H1 (cell line): ENCODE measurements at regions not wholly inside any gene's neighbourhood (a gene's known extent, or its start where the extent isn't known, plus 50 kb on each side); places are given as distances from the start of the nearest gene placed in this dataset.

ENCODE experiments used
- CTCF ChIA-PET: fragments of 300-600 bp; sonication (Branson Sonifier 250); formaldehyde crosslinking; loops from one replicate; lab custom pipeline; 2021; ENCODE audit not compliant: partially characterized antibody; lab: Charles Lee
- POLR2A ChIA-PET: fragments of 300-600 bp; sonication (Branson Sonifier 250); formaldehyde crosslinking; loops from one replicate; lab custom pipeline; 2021; ENCODE audit warnings: inconsistent platforms; ENCODE audit not compliant: partially characterized antibody; lab: Charles Lee
- DNase-seq, 2 experiments: peaks; one replicate each; pipeline versions ENCODE4 v3.0.0 to v3.0.0-alpha.2; 2010 to 2022; ENCODE audit warnings: low spot score in 2 of 2, low read depth in 1 of 2, mixed read lengths in 1 of 2
- FAIRE-seq: peaks from 2 replicates; lab custom pipeline; 2011; peaks lifted over from hg19 to GRCh38; lab: Jason Lieb, UNC
- H2AFZ ChIP-seq: 2 replicates; pipeline ENCODE4 v1.8.1; 2012; ENCODE audit warnings: low read length, inconsistent platforms
- H2AK5ac ChIP-seq: 2 replicates; pipeline ENCODE4 v1.6.1; 2013; ENCODE audit warnings: low read depth, low read length
- H2BK120ac ChIP-seq: replicated peaks from 2 replicates; pipeline ENCODE3; 2013; ENCODE audit warnings: low read depth, low read length, inconsistent platforms
- H2BK12ac ChIP-seq: 2 replicates; pipeline ENCODE4 v1.6.1; 2013; ENCODE audit warnings: low read depth, low read length
- H2BK15ac ChIP-seq: 2 replicates; pipeline ENCODE4 v1.6.1; 2013; ENCODE audit warnings: low read length
- H2BK20ac ChIP-seq: 2 replicates; pipeline ENCODE4 v1.6.1; 2013; ENCODE audit warnings: low read length
- H2BK5ac ChIP-seq: 2 replicates; pipeline ENCODE4 v1.6.1; 2013; ENCODE audit warnings: low read depth, low read length
- H3K14ac ChIP-seq: 2 replicates; pipeline ENCODE4 v1.6.1; 2013; ENCODE audit warnings: inconsistent platforms; ENCODE audit not compliant: insufficient read length
- H3K18ac ChIP-seq: 2 replicates; pipeline ENCODE4 v1.6.1; 2013; ENCODE audit warnings: low read length; ENCODE audit errors: extremely low read depth
- H3K23ac ChIP-seq: 2 replicates; pipeline ENCODE4 v1.6.1; 2013; ENCODE audit warnings: inconsistent platforms; ENCODE audit not compliant: insufficient read length
- H3K23me2 ChIP-seq: 2 replicates; pipeline ENCODE4 v1.6.1; 2013; ENCODE audit warnings: low read depth, low read length
- H3K27ac ChIP-seq: 2 replicates; pipeline ENCODE4 v1.6.1; 2011; ENCODE audit warnings: low read depth, low read length, inconsistent platforms
- H3K27me3 ChIP-seq, 4 experiments: replicated peaks in 1 of 4; 1 replicate in 1 of 4; 2 replicates in 3 of 4; pipeline versions ENCODE4 v1.6.1 to v1.8.1; 2011 to 2013; ENCODE audit warnings: low read length in 3 of 4, mild to moderate bottlenecking in 3 of 4, inconsistent platforms in 2 of 4, mixed read lengths in 2 of 4, moderate library complexity in 1 of 4; ENCODE audit not compliant: control insufficient read depth in 3 of 4, insufficient read depth in 3 of 4; ENCODE audit errors: extremely low read depth in 1 of 4
- H3K36me3 ChIP-seq, 4 experiments: 2 replicates each; pipeline versions ENCODE4 v1.6.1 to v1.8.1; 2011 to 2013; ENCODE audit warnings: mild to moderate bottlenecking in 4 of 4, low read length in 3 of 4, moderate library complexity in 2 of 4, control low read depth in 1 of 4, inconsistent platforms in 1 of 4; ENCODE audit not compliant: insufficient read depth in 4 of 4, control insufficient read depth in 2 of 4
- H3K4ac ChIP-seq: replicated peaks from 2 replicates; pipeline ENCODE3; 2013; ENCODE audit warnings: low read length, low read depth, mixed read lengths, inconsistent platforms; ENCODE audit not compliant: insufficient read length
- H3K4me1 ChIP-seq, 4 experiments: replicated peaks in 1 of 4; 1 replicate in 1 of 4; 2 replicates in 3 of 4; pipeline versions ENCODE4 v1.6.1 to v1.8.1; 2011 to 2013; ENCODE audit warnings: low read length in 3 of 4, inconsistent platforms in 2 of 4, mixed read lengths in 1 of 4; ENCODE audit not compliant: insufficient read depth in 4 of 4, control insufficient read depth in 3 of 4
- H3K4me2 ChIP-seq, 2 experiments: 2 replicates each; pipeline versions ENCODE4 v1.6.1 to v1.8.1; 2011 to 2013; ENCODE audit warnings: low read depth in 2 of 2, low read length in 2 of 2, control low read depth in 1 of 2, inconsistent platforms in 1 of 2, mild to moderate bottlenecking in 1 of 2; ENCODE audit not compliant: insufficient read depth in 1 of 2
- H3K4me3 ChIP-seq, 4 experiments: fragments of 200-600, 300-600 bp in 1 of 4; sonication (generic), shearing (Covaris generic), sonication (Bioruptor Twin) in 1 of 4; 2 replicates each; pipeline versions ENCODE4 v1.5.1 to v1.8.1; 2011 to 2016; ENCODE audit warnings: low read length in 4 of 4, low read depth in 3 of 4, control low read depth in 2 of 4, inconsistent platforms in 2 of 4, mild to moderate bottlenecking in 2 of 4, mixed read lengths in 1 of 4, moderate library complexity in 1 of 4; ENCODE audit not compliant: insufficient read depth in 2 of 4; ENCODE audit errors: extremely low read depth in 1 of 4
- H3K56ac ChIP-seq: replicated peaks from 2 replicates; pipeline ENCODE3; 2013; ENCODE audit warnings: low read depth, mild to moderate bottlenecking, mixed read lengths, low read length, inconsistent platforms; ENCODE audit not compliant: insufficient read length
- H3K79me1 ChIP-seq: 2 replicates; pipeline ENCODE4 v1.6.1; 2013; ENCODE audit warnings: low read depth, low read length, control low read depth
- H3K79me2 ChIP-seq, 2 experiments: 2 replicates each; pipeline versions ENCODE4 v1.6.1 to v1.8.1; 2012 to 2013; ENCODE audit warnings: low read length in 2 of 2, mild to moderate bottlenecking in 2 of 2, inconsistent platforms in 1 of 2; ENCODE audit not compliant: insufficient read depth in 2 of 2, control insufficient read depth in 1 of 2
- H3K9ac ChIP-seq, 4 experiments: replicated peaks in 1 of 4; 1 replicate in 1 of 4; 2 replicates in 3 of 4; pipeline versions ENCODE4 v1.6.1 to v1.8.1; 2011 to 2013; ENCODE audit warnings: low read depth in 3 of 4, low read length in 3 of 4, control low read depth in 2 of 4, mild to moderate bottlenecking in 2 of 4, moderate library complexity in 2 of 4, inconsistent platforms in 1 of 4; ENCODE audit errors: extremely low read depth in 1 of 4
- H3K9me3 ChIP-seq, 2 experiments: 2 replicates each; pipeline versions ENCODE4 v1.6.1 to v1.8.1; 2012 to 2013; ENCODE audit warnings: mild to moderate bottlenecking in 2 of 2, moderate library complexity in 2 of 2, control low read depth in 1 of 2, inconsistent platforms in 1 of 2, low read depth in 1 of 2, low read length in 1 of 2, mixed read lengths in 1 of 2; ENCODE audit not compliant: insufficient read depth in 2 of 2
- H4K20me1 ChIP-seq, 2 experiments: replicated peaks in 1 of 2; 2 replicates each; pipeline versions ENCODE3 to v1.8.1; 2011 to 2013; ENCODE audit warnings: inconsistent platforms in 2 of 2, low read length in 2 of 2, mild to moderate bottlenecking in 1 of 2; ENCODE audit not compliant: insufficient read depth in 2 of 2, control insufficient read depth in 1 of 2
- H4K5ac ChIP-seq: 2 replicates; pipeline ENCODE4 v1.6.1; 2013; ENCODE audit warnings: low read length, low read depth, mixed read lengths, inconsistent platforms; ENCODE audit not compliant: insufficient read length
- H4K8ac ChIP-seq: 2 replicates; pipeline ENCODE4 v1.8.0; 2013; ENCODE audit warnings: mild to moderate bottlenecking, moderate library complexity, low read length, inconsistent platforms; ENCODE audit not compliant: insufficient read depth; ENCODE audit errors: extremely low read depth
- H4K91ac ChIP-seq: replicated peaks from 2 replicates; pipeline ENCODE3; 2013; ENCODE audit warnings: low read length, mixed read lengths, inconsistent platforms; ENCODE audit not compliant: insufficient read length
- ASH2L ChIP-seq: fragments of 200-600, 300-600 bp; sonication (generic); IDR thresholded peaks from one replicate; pipeline ENCODE4 v1.7.1; 2017; ENCODE audit warnings: low read length
- CBX5 ChIP-seq: fragments of 300-800, 300-1000 bp; sonication (generic); IDR thresholded peaks from 2 replicates; pipeline ENCODE4 v1.7.1; 2016; ENCODE audit warnings: antibody characterized with exemption, low read length, low read depth
- EP300 ChIP-seq, 2 experiments: IDR thresholded peaks; 1 replicate in 1 of 2; 2 replicates in 1 of 2; pipeline ENCODE4 v1.6.1; 2011 to 2012; ENCODE audit warnings: low read depth in 2 of 2, low read length in 2 of 2, mild to moderate bottlenecking in 2 of 2, borderline replicate concordance in 1 of 2, inconsistent platforms in 1 of 2, moderate library complexity in 1 of 2
- FOSL1 ChIP-seq: IDR thresholded peaks from 2 replicates; pipeline ENCODE4 v1.6.1; 2011; ENCODE audit warnings: mild to moderate bottlenecking, low read depth, low read length, moderate library complexity; ENCODE audit not compliant: insufficient read depth
- GABPA ChIP-seq: IDR thresholded peaks from 2 replicates; pipeline ENCODE4 v1.6.1; 2011; ENCODE audit warnings: mild to moderate bottlenecking, low read length, moderate library complexity, borderline replicate concordance; ENCODE audit not compliant: insufficient read depth
- GTF2F1 ChIP-seq: IDR thresholded peaks from 2 replicates; pipeline ENCODE4 v1.6.1; 2012; ENCODE audit warnings: low read depth, low read length, improper control_type of control experiment, borderline replicate concordance
- JUND ChIP-seq: IDR thresholded peaks from 2 replicates; pipeline ENCODE4 v1.6.1; 2011; ENCODE audit warnings: mild to moderate bottlenecking, improper control_type of control experiment, low read length
- KDM1A ChIP-seq: fragments of 200-600, 300-600 bp; sonication (generic); IDR thresholded peaks from 2 replicates; pipeline ENCODE4 v1.7.1; 2016; ENCODE audit warnings: mild to moderate bottlenecking, low read length, borderline replicate concordance
- MAX ChIP-seq: IDR thresholded peaks from 2 replicates; pipeline ENCODE4 v1.6.1; 2012; ENCODE audit warnings: inconsistent platforms
- POLR2A ChIP-seq, 2 experiments: IDR thresholded peaks; 1 replicate in 1 of 2; 2 replicates in 1 of 2; pipeline ENCODE4 v1.6.1; 2011; ENCODE audit warnings: low read depth in 2 of 2, low read length in 2 of 2, mild to moderate bottlenecking in 2 of 2; ENCODE audit errors: control extremely low read depth in 1 of 2
- POU5F1 ChIP-seq: IDR thresholded peaks from 2 replicates; pipeline ENCODE4 v1.6.1; 2011; ENCODE audit warnings: low read depth, mild to moderate bottlenecking, low read length, moderate library complexity
- RXRA ChIP-seq: IDR thresholded peaks from 2 replicates; pipeline ENCODE4 v1.6.1; 2011; ENCODE audit warnings: low read depth, mild to moderate bottlenecking, low read length, moderate library complexity; ENCODE audit not compliant: insufficient read depth
- TAF7 ChIP-seq: optimal IDR thresholded peaks from 2 replicates; pipeline ENCODE3; 2011; ENCODE audit warnings: low read depth, mild to moderate bottlenecking, inconsistent platforms, low read length, moderate library complexity, borderline replicate concordance
- TBP ChIP-seq: IDR thresholded peaks from 2 replicates; pipeline ENCODE4 v1.6.1; 2011; ENCODE audit warnings: low read depth, low read length, improper control_type of control experiment
- TCF12 ChIP-seq: IDR thresholded peaks from 2 replicates; pipeline ENCODE4 v1.6.1; 2011; ENCODE audit warnings: low read depth, mild to moderate bottlenecking, low read length
- WGBS, 2 experiments: shearing (Covaris generic) in 1 of 2; methylation state at CpG; one replicate each; pipeline versions ENCODE4 v1.1.6 to v1.1.7; 2013 to 2015; ENCODE audit warnings: low lambda C conversion rate in 2 of 2, mixed read lengths in 2 of 2, inconsistent platforms in 1 of 2, low coverage in 1 of 2, missing lambda C conversion rate in 1 of 2; ENCODE audit not compliant: insufficient replicate concordance in 2 of 2, insufficient coverage in 1 of 2, insufficient read length in 1 of 2; ENCODE audit errors: extremely low coverage in 1 of 2, missing lambda C conversion rate in 1 of 2; 5-methylcytosine and 5-hydroxymethylcytosine counted together

- Histone ChIP-seq H3K4me2 (no peak overlapping the region), H4K20me1 (no peaks in the 10 kb centered on the region), H3K9me3 (no peaks in the 10 kb centered on the region), H2AK5ac (no peak overlapping the region), H3K4ac (no peak overlapping the region), H3K23me2 (no peaks in the 10 kb centered on the region), H3K23ac (no peak overlapping the region), H3K18ac (no peak overlapping the region), H4K8ac (no peak overlapping the region), H2BK20ac (no peak overlapping the region), H2BK12ac (no peak overlapping the region), H4K91ac (no peak overlapping the region), H3K4me1 (no peaks in the 10 kb centered on the region; a peak in 1 of 7 replicates), H2BK15ac (no peak overlapping the region), H3K9ac (no peak overlapping the region), H3K27me3 (no peaks in the 10 kb centered on the region), H2AFZ (peak overlapping the region; percentile 36; the same call in 1 of the 2 replicates), H3K27ac (no peak overlapping the region), H3K79me2 (no peaks in the 10 kb centered on the region), H2BK120ac (no peak overlapping the region), H3K4me3 (no peak overlapping the region), H3K36me3 (no peaks in the 10 kb centered on the region), H3K14ac (no peak overlapping the region), H4K5ac (no peak overlapping the region), H3K79me1 (no peaks in the 10 kb centered on the region), H3K56ac (no peak overlapping the region), H2BK5ac (no peak overlapping the region)
- CTCF ChIA-PET, result interaction anchor here (0.5 to 1.2 kb wide), 2 partner anchors 10 to 700 kb away, joined by 3 to 5 read pairs; no protein-coding TSS in a partner anchor
- no peak for TF ChIP-seq TCF12
- no peak for TF ChIP-seq FOSL1
- TF ChIP-seq TBP, result no peak
- TF ChIP-seq TAF7, result no peak
- no peak for TF ChIP-seq POU5F1
- no peak for TF ChIP-seq JUND
- no peak for TF ChIP-seq KDM1A
- no peak for TF ChIP-seq CBX5
- TF ChIP-seq GTF2F1, result no peak
- TF ChIP-seq GABPA, result no peak
- TF ChIP-seq MAX, result no peak
- TF ChIP-seq ASH2L, result no peak
- no peak for TF ChIP-seq EP300 (IDR thresholded peaks at IDR 0.05; ENCODE audit: borderline replicate concordance in 1 of 2, low read depth in 2 of 2, low read length in 2 of 2)
- no peak for TF ChIP-seq RXRA
- no peak for TF ChIP-seq POLR2A (IDR thresholded peaks at IDR 0.05; ENCODE audit: control extremely low read depth in 1 of 2, low read depth in 2 of 2, low read length in 2 of 2)
- 77% methylated on average over 2 of the region's 2 CpGs; no CpG with 5 or more reads in 1 of the 2 experiments for WGBS, 2 experiments
- FAIRE-seq, result no peak
- POLR2A ChIA-PET, result no interaction called here
- DNase-seq, result no peak
Measured at GRCh38 chr12:33000016-33000415, 103.4 kb upstream of the PKP2 start.
